ENCODE measurements at regions not wholly inside any gene's neighbourhood (a gene's known extent, or its start where the extent isn't known, plus 50 kb on each side); places are given as distances from the start of the nearest gene placed in this dataset.

- POLR2A ChIA-PET: no interaction called here
- BruUV-seq (replicated peaks): no TSS peak
- CTCF ChIA-PET (ENCODE audit: low intra/inter-chr PET ratio, low total read pairs): no interaction called here
- H3K4me3 ChIP-seq (replicated peaks in 1 of 3; ENCODE audit: insufficient read depth in 1 of 3, low read depth in 2 of 3, low read length in 3 of 3): no peak overlapping the region
- ATAC-seq: no peak
- peaks cover 12% of the 10 kb centered on the region for H3K9me3 ChIP-seq (ENCODE audit: low read length)
- intact Hi-C loops (cut with micrococcal nuclease; ENCODE audit: unreplicated experiment): loop anchor here (10.0 kb wide), 1 partner anchor 68 kb away; no protein-coding TSS in a partner anchor
- H3K27me3 ChIP-seq (ENCODE audit: control insufficient read depth in 1 of 2, insufficient read depth in 2 of 2, low read length in 2 of 2): no peaks in the 10 kb centered on the region
- H3K79me2 ChIP-seq (ENCODE audit: insufficient read depth, low read length): no peaks in the 10 kb centered on the region
- DNase-seq (ENCODE audit: low spot score): no peak
- FAIRE-seq: no peak
- no peaks in the 10 kb centered on the region for H3K36me3 ChIP-seq (replicated peaks in 1 of 2; ENCODE audit: control insufficient read depth in 1 of 2, insufficient read depth in 2 of 2, low read length in 2 of 2)
- H3K9ac ChIP-seq (ENCODE audit: insufficient read depth, low read depth, low read length): no peak overlapping the region
- no peak overlapping the region for H2AFZ ChIP-seq (ENCODE audit: low read length)
- TF ChIP-seq HNRNPK (IDR thresholded peaks at IDR 0.05; ENCODE audit: low read depth, low read length, poor library complexity, severe bottlenecking) (no peak), ZC3H4 (CRISPR knock-in tag; IDR thresholded peaks at IDR 0.05; ENCODE audit: borderline replicate concordance) (no peak), FOXO4 (CRISPR knock-in tag; conservative IDR thresholded peaks at IDR 0.05) (no peak), XRCC5 (optimal IDR thresholded peaks at IDR 0.05; ENCODE audit: low read length) (no peak), ZNF891 (CRISPR knock-in tag; IDR thresholded peaks at IDR 0.05) (no peak), ZNF510 (CRISPR knock-in tag; IDR thresholded peaks at IDR 0.05; ENCODE audit: low read depth) (no peak)
- in situ Hi-C loops (cut with HindIII; ENCODE audit: extremely low pct_ligation_motif_present, low pct_unique_long_range_greater_than_20kb): no loop called here
- H3K4me1 ChIP-seq (ENCODE audit: insufficient read depth, low read length): peaks cover 45% of the 10 kb centered on the region
- WGBS (ENCODE audit: low lambda C conversion rate): 84% methylated on average over 1 of the region's 1 CpG
- H3K27ac ChIP-seq (ENCODE audit: extremely low read length, insufficient read depth, low read length): no peak overlapping the region
- H3K4me2 ChIP-seq (ENCODE audit: low read depth, low read length): no peak overlapping the region
- no peaks in the 10 kb centered on the region for H4K20me1 ChIP-seq (ENCODE audit: insufficient read depth, low read length)
Measured at GRCh38 chr5:56632939-56633338, 182.4 kb upstream of the MAP3K1 start.

GRCh38 chr5:56632199-56632598 is 183.2 kb upstream of the MAP3K1 start:
- POLR2A ChIA-PET: no interaction called here
- WGBS (ENCODE audit: low lambda C conversion rate): 94% methylated on average over 2 of the region's 2 CpGs
- in situ Hi-C loops (cut with HindIII; ENCODE audit: extremely low pct_ligation_motif_present, low pct_unique_long_range_greater_than_20kb) (no loop called here), intact Hi-C loops (cut with micrococcal nuclease; ENCODE audit: unreplicated experiment) (loop anchor here (10.0 kb wide), 1 partner anchor 67 kb away; no protein-coding TSS in a partner anchor)
- CTCF ChIA-PET (ENCODE audit: low intra/inter-chr PET ratio, low total read pairs): no interaction called here
- H3K27ac ChIP-seq (ENCODE audit: extremely low read length, insufficient read depth, low read length): no peak overlapping the region
- H4K20me1 ChIP-seq (ENCODE audit: insufficient read depth, low read length): no peaks in the 10 kb centered on the region
- peaks cover 19% of the 10 kb centered on the region for H3K9me3 ChIP-seq (ENCODE audit: low read length)
- no peak for FAIRE-seq
- BruUV-seq (replicated peaks): no TSS peak
- H3K27me3 ChIP-seq (ENCODE audit: control insufficient read depth in 1 of 2, insufficient read depth in 2 of 2, low read length in 2 of 2): no peaks in the 10 kb centered on the region
- no peak overlapping the region for H3K4me3 ChIP-seq (replicated peaks in 1 of 3; ENCODE audit: insufficient read depth in 1 of 3, low read depth in 2 of 3, low read length in 3 of 3)
- DNase-seq (ENCODE audit: low spot score): no peak
- H3K9ac ChIP-seq (ENCODE audit: insufficient read depth, low read depth, low read length): no peak overlapping the region
- H3K79me2 ChIP-seq (ENCODE audit: insufficient read depth, low read length): no peaks in the 10 kb centered on the region
- H3K36me3 ChIP-seq (replicated peaks in 1 of 2; ENCODE audit: control insufficient read depth in 1 of 2, insufficient read depth in 2 of 2, low read length in 2 of 2): no peaks in the 10 kb centered on the region
- peaks cover 37% of the 10 kb centered on the region for H3K4me1 ChIP-seq (ENCODE audit: insufficient read depth, low read length)
- no peak for ATAC-seq
- H2AFZ ChIP-seq (ENCODE audit: low read length): no peak overlapping the region
- H3K4me2 ChIP-seq (ENCODE audit: low read depth, low read length): no peak overlapping the region
- TF ChIP-seq MATR3 (CRISPR knock-in tag; IDR thresholded peaks at IDR 0.05) (no peak), MLLT10 (CRISPR knock-in tag; IDR thresholded peaks at IDR 0.05) (no peak), CSRNP2 (CRISPR knock-in tag; conservative IDR thresholded peaks at IDR 0.05; ENCODE audit: low read depth) (no peak), ZNF768 (CRISPR knock-in tag; IDR thresholded peaks at IDR 0.05) (no peak), ZNF280D (CRISPR knock-in tag; IDR thresholded peaks at IDR 0.05) (no peak)

Measured in HepG2 (cell line).